Neural cell (in vitro differentiated cells): ENCODE measurements at regions not wholly inside any gene's neighbourhood (a gene's known extent, or its start where the extent isn't known, plus 50 kb on each side); places are given as distances from the start of the nearest gene placed in this dataset.

Experiments used
- H2AFZ ChIP-seq: fragments of 200-600, 300-800 bp; sonication (generic), shearing (Covaris generic); 2 replicates; pipeline ENCODE4 v1.6.0; 2014; ENCODE audit warnings: low read depth, mild to moderate bottlenecking, antibody characterized with exemption, low read length, moderate library complexity
- H3F3A ChIP-seq: fragments of 200-600 bp; shearing (Covaris generic); 2 replicates; pipeline ENCODE4 v1.6.1; 2016; ENCODE audit warnings: mild to moderate bottlenecking, moderate library complexity, mixed read lengths, antibody characterized with exemption, low read length; ENCODE audit not compliant: insufficient read depth, poor library complexity, severe bottlenecking
- H3K27ac ChIP-seq: fragments of 200-600, 300-800 bp; sonication (generic), shearing (Covaris generic); 2 replicates; pipeline ENCODE4 v1.5.1; 2014; ENCODE audit warnings: mild to moderate bottlenecking, low read length, moderate library complexity
- H3K27me3 ChIP-seq: fragments of 300-800, 200-600 bp; sonication (generic), shearing (Covaris generic); 2 replicates; pipeline ENCODE4 v1.6.0; 2014; ENCODE audit warnings: mild to moderate bottlenecking, low read depth, low read length, moderate library complexity; ENCODE audit not compliant: insufficient read depth
- H3K36me3 ChIP-seq: fragments of 300-800, 200-600 bp; sonication (generic), shearing (Covaris generic); 2 replicates; pipeline ENCODE4 v1.5.1; 2014; ENCODE audit warnings: mild to moderate bottlenecking, antibody characterized with exemption, low read length, moderate library complexity; ENCODE audit not compliant: insufficient read depth
- H3K4me2 ChIP-seq: fragments of 300-800, 200-600 bp; sonication (generic), shearing (Covaris generic); 2 replicates; pipeline ENCODE4 v1.6.0; 2014; ENCODE audit warnings: mild to moderate bottlenecking, low read length
- H3K4me3 ChIP-seq: fragments of 300-800, 200-600 bp; sonication (generic), shearing (Covaris generic); 2 replicates; pipeline ENCODE4 v1.5.1; 2014; ENCODE audit warnings: mild to moderate bottlenecking, low read length, moderate library complexity
- H3K79me2 ChIP-seq: fragments of 200-600 bp; shearing (Covaris generic); replicated peaks from 2 replicates; pipeline ENCODE4 v1.6.0; 2014; ENCODE audit warnings: mild to moderate bottlenecking, low read length, moderate library complexity; ENCODE audit not compliant: insufficient read depth
- H3K9ac ChIP-seq: fragments of 300-800, 200-600 bp; sonication (generic), shearing (Covaris generic); 2 replicates; pipeline ENCODE4 v1.6.1; 2016; ENCODE audit warnings: mild to moderate bottlenecking, low read length, mixed read lengths
- H3K9me2 ChIP-seq: fragments of 200-600 bp; shearing (Covaris generic); 2 replicates; pipeline ENCODE4 v1.6.1; 2016; ENCODE audit warnings: mild to moderate bottlenecking, low read length, mixed read lengths; ENCODE audit not compliant: insufficient read depth
- H3K9me3 ChIP-seq: fragments of 200-600, 300-800 bp; sonication (generic), shearing (Covaris generic); 2 replicates; pipeline ENCODE4 v1.6.1; 2016; ENCODE audit warnings: mild to moderate bottlenecking, mixed run types, low read length, moderate library complexity, mixed read lengths
- H4K20me1 ChIP-seq: fragments of 200-600 bp; shearing (Covaris generic); 2 replicates; pipeline ENCODE4 v1.6.1; 2016; ENCODE audit warnings: mild to moderate bottlenecking, mixed run types; ENCODE audit not compliant: insufficient read depth
- EP300 ChIP-seq: fragments of 450-650 bp; conservative IDR thresholded peaks from 2 replicates; pipeline ENCODE4 v1.6.1; 2014; ENCODE audit warnings: antibody characterized with exemption, mild to moderate bottlenecking, moderate library complexity; ENCODE audit not compliant: poor library complexity, severe bottlenecking
- EZH2 ChIP-seq: fragments of 200-600, 300-800 bp; shearing (Covaris generic), sonication (generic); IDR thresholded peaks from 2 replicates; pipeline ENCODE4 v1.6.1; 2014; ENCODE audit warnings: antibody characterized with exemption, low read length, borderline replicate concordance, mild to moderate bottlenecking; ENCODE audit not compliant: insufficient read depth, poor library complexity, severe bottlenecking
- MXI1 ChIP-seq: fragments of 450-650 bp; conservative IDR thresholded peaks from 2 replicates; pipeline ENCODE4 v1.6.1; 2014; ENCODE audit warnings: antibody characterized with exemption, mild to moderate bottlenecking; ENCODE audit not compliant: poor library complexity, severe bottlenecking
- POLR2AphosphoS5 ChIP-seq: IDR thresholded peaks from 2 replicates; pipeline ENCODE4 v1.6.1; 2012
- RAD21 ChIP-seq: fragments of 450-650 bp; conservative IDR thresholded peaks from 2 replicates; pipeline ENCODE4 v1.6.1; 2014; ENCODE audit warnings: antibody characterized with exemption, mild to moderate bottlenecking, moderate library complexity
- SMC3 ChIP-seq: fragments of 450-650 bp; conservative IDR thresholded peaks from 2 replicates; pipeline ENCODE4 v1.6.1; 2014; ENCODE audit warnings: antibody characterized with exemption, mild to moderate bottlenecking, moderate library complexity; ENCODE audit not compliant: poor library complexity
- TAF1 ChIP-seq: IDR thresholded peaks from 2 replicates; pipeline ENCODE4 v1.6.1; 2012; ENCODE audit warnings: low read depth
- small RNA-seq, 3 experiments: library from RNA; depleted of rRNA; stranded (forward); fragments of <200 nt; gene quantifications; one replicate each; pipeline ENCODE3, GENCODE V24; 2012
- TF ChIP-seq, protein P1 (sequence below): IDR thresholded peaks from 2 replicates; pipeline ENCODE4 v1.6.1; 2012; ENCODE audit warnings: borderline replicate concordance
- TF ChIP-seq, protein P2 (sequence below): fragments of 450-650 bp; IDR thresholded peaks from 2 replicates; pipeline ENCODE4 v1.5.1; 2014; ENCODE audit warnings: antibody characterized with exemption, mild to moderate bottlenecking, moderate library complexity; ENCODE audit not compliant: poor library complexity, severe bottlenecking

DNA sequence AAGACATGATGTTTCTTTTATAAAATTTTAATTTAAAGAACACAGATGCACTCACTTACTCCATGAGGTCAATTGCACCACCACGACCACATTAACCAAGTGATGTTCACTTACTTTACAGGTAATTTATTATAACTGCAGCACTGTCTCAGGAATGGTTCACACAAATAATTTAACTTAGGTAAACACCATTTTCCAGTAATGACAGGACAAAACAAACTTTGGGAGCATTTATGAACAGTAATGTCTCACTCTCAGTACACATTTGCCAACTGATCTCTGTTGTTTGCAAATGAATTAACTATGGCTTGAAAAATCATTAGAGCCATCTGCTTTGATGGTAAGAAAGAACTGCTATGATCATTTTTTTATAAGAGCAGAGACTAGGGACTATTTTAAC, 150.4 kb downstream of the ETV1 start:
- Histone ChIP-seq H3K79me2 (no peaks in the 10 kb centered on the region), H2AFZ (no peak overlapping the region), H3K27ac (no peak overlapping the region), H3K36me3 (no peaks in the 10 kb centered on the region), H3K4me2 (no peak overlapping the region), H4K20me1 (no peaks in the 10 kb centered on the region), H3K4me3 (no peak overlapping the region), H3K9ac (no peak overlapping the region), H3K9me3 (no peaks in the 10 kb centered on the region), H3K27me3 (no peaks in the 10 kb centered on the region), H3K9me2 (no peaks in the 10 kb centered on the region), H3F3A (no peaks in the 10 kb centered on the region)
- no peak for TF ChIP-seq SMC3
- TF ChIP-seq, protein P1, sequence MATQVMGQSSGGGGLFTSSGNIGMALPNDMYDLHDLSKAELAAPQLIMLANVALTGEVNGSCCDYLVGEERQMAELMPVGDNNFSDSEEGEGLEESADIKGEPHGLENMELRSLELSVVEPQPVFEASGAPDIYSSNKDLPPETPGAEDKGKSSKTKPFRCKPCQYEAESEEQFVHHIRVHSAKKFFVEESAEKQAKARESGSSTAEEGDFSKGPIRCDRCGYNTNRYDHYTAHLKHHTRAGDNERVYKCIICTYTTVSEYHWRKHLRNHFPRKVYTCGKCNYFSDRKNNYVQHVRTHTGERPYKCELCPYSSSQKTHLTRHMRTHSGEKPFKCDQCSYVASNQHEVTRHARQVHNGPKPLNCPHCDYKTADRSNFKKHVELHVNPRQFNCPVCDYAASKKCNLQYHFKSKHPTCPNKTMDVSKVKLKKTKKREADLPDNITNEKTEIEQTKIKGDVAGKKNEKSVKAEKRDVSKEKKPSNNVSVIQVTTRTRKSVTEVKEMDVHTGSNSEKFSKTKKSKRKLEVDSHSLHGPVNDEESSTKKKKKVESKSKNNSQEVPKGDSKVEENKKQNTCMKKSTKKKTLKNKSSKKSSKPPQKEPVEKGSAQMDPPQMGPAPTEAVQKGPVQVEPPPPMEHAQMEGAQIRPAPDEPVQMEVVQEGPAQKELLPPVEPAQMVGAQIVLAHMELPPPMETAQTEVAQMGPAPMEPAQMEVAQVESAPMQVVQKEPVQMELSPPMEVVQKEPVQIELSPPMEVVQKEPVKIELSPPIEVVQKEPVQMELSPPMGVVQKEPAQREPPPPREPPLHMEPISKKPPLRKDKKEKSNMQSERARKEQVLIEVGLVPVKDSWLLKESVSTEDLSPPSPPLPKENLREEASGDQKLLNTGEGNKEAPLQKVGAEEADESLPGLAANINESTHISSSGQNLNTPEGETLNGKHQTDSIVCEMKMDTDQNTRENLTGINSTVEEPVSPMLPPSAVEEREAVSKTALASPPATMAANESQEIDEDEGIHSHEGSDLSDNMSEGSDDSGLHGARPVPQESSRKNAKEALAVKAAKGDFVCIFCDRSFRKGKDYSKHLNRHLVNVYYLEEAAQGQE: no peak
- TF ChIP-seq RAD21: no peak
- no peak for TF ChIP-seq EZH2
- no peak for TF ChIP-seq TAF1
- TF ChIP-seq, protein P2, sequence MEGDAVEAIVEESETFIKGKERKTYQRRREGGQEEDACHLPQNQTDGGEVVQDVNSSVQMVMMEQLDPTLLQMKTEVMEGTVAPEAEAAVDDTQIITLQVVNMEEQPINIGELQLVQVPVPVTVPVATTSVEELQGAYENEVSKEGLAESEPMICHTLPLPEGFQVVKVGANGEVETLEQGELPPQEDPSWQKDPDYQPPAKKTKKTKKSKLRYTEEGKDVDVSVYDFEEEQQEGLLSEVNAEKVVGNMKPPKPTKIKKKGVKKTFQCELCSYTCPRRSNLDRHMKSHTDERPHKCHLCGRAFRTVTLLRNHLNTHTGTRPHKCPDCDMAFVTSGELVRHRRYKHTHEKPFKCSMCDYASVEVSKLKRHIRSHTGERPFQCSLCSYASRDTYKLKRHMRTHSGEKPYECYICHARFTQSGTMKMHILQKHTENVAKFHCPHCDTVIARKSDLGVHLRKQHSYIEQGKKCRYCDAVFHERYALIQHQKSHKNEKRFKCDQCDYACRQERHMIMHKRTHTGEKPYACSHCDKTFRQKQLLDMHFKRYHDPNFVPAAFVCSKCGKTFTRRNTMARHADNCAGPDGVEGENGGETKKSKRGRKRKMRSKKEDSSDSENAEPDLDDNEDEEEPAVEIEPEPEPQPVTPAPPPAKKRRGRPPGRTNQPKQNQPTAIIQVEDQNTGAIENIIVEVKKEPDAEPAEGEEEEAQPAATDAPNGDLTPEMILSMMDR: no peak
- TF ChIP-seq POLR2AphosphoS5: no peak
- TF ChIP-seq MXI1: no peak
- no peak for TF ChIP-seq EP300

Small RNA genes lying in the stretch of these regions (small RNA-seq; reads per million reads assigned to genes)
- 0 to 1.1 (median 0.08) reads per million in 3 experiments for gene RN7SKP228
